ENCODE measurements at regions not wholly inside any gene's neighbourhood (a gene's known extent, or its start where the extent isn't known, plus 50 kb on each side); places are given as distances from the start of the nearest gene placed in this dataset.

DNA sequence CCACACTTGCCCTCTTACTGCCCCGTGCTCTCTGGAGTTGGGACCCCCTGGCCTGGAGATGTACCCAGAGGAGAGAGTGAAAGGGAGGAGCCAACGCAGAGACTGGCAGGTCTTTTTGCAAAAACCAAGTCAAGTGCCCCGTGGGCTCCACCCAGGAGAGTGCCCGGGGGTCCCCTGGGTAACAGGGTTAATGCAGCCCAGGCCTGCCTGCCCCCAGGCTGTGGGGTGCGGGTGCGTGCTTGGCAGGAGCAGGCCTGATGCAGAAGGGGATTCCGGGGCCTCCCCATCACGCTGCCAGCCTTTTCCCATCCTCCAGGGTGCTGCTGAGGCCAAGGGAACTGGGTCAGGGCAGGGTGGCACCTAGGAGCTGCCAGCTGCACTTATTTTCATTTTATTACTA, 184.4 kb downstream of the ERMARD start:
- 78% methylated on average over 8 of the region's 8 CpGs for WGBS
- Histone ChIP-seq H3K9ac (ENCODE audit: low read length) (no peak overlapping the region), H3K36me3 (ENCODE audit: control insufficient read depth in 1 of 2, insufficient read depth in 2 of 2, low read depth in 1 of 2, low read length in 2 of 2) (no peaks in the 10 kb centered on the region), H3K4me1 (ENCODE audit: control insufficient read depth, insufficient read depth, low read depth, low read length) (peaks cover 10% of the 10 kb centered on the region), H3K14ac (ENCODE audit: low read length in 2 of 2) (no peak overlapping the region), H2BK5ac (ENCODE audit: low read depth, low read length, poor library complexity, severe bottlenecking) (no peak overlapping the region), H3K4me3 (ENCODE audit: insufficient read depth in 1 of 2, low read depth in 1 of 2, low read length in 2 of 2) (no peak overlapping the region), H4K91ac (ENCODE audit: low read length) (no peak overlapping the region), H2AFZ (ENCODE audit: low read depth, low read length) (no peak overlapping the region), H3K4ac (ENCODE audit: low read depth in 1 of 2, low read length in 2 of 2) (no peak overlapping the region), H3K79me1 (replicated peaks; ENCODE audit: low read length, poor library complexity, severe bottlenecking) (no peaks in the 10 kb centered on the region), H3K9me3 (ENCODE audit: control insufficient read depth, low read length) (no peaks in the 10 kb centered on the region), H3K18ac (ENCODE audit: low read depth in 1 of 2, low read length in 2 of 2) (no peak overlapping the region), H2BK12ac (ENCODE audit: low read length in 2 of 2) (no peak overlapping the region), H3K27ac (ENCODE audit: low read length, poor library complexity, severe bottlenecking) (no peak overlapping the region), H2AK5ac (ENCODE audit: low read length, severe bottlenecking) (no peak overlapping the region), H2BK120ac (ENCODE audit: low read depth, low read length) (no peak overlapping the region), H4K8ac (ENCODE audit: low read length) (no peak overlapping the region), H2BK15ac (ENCODE audit: low read depth, poor library complexity, severe bottlenecking) (no peak overlapping the region), H3K4me2 (ENCODE audit: low read length, poor library complexity, severe bottlenecking) (no peak overlapping the region), H3K23ac (ENCODE audit: low read length in 2 of 2) (no peak overlapping the region), H3K27me3 (ENCODE audit: control insufficient read depth in 1 of 2, insufficient read depth in 1 of 2, low read length in 2 of 2) (peaks cover 21 to 28% of the 10 kb centered on the region in 2 experiments)
- DNase-seq, result no peak

GRCh38 chr6:169935348-169935718, 183.9 kb downstream of the ERMARD start:
- Histone ChIP-seq H3K4me2 (ENCODE audit: low read length, poor library complexity, severe bottlenecking) (no peak overlapping the region), H4K8ac (ENCODE audit: low read length) (no peak overlapping the region), H4K91ac (ENCODE audit: low read length) (no peak overlapping the region), H3K4me1 (ENCODE audit: control insufficient read depth, insufficient read depth, low read depth, low read length) (peaks cover 10% of the 10 kb centered on the region), H3K36me3 (ENCODE audit: control insufficient read depth in 1 of 2, insufficient read depth in 2 of 2, low read depth in 1 of 2, low read length in 2 of 2) (no peaks in the 10 kb centered on the region), H2BK15ac (ENCODE audit: low read depth, poor library complexity, severe bottlenecking) (no peak overlapping the region), H3K9ac (ENCODE audit: low read length) (no peak overlapping the region), H3K27me3 (ENCODE audit: control insufficient read depth in 1 of 2, insufficient read depth in 1 of 2, low read length in 2 of 2) (peaks cover 16 to 25% of the 10 kb centered on the region in 2 experiments), H3K4me3 (ENCODE audit: insufficient read depth in 1 of 2, low read depth in 1 of 2, low read length in 2 of 2) (no peak overlapping the region), H3K14ac (ENCODE audit: low read length in 2 of 2) (no peak overlapping the region), H3K9me3 (ENCODE audit: control insufficient read depth, low read length) (no peaks in the 10 kb centered on the region), H3K27ac (ENCODE audit: low read length, poor library complexity, severe bottlenecking) (no peak overlapping the region), H2BK5ac (ENCODE audit: low read depth, low read length, poor library complexity, severe bottlenecking) (no peak overlapping the region), H3K79me1 (replicated peaks; ENCODE audit: low read length, poor library complexity, severe bottlenecking) (no peaks in the 10 kb centered on the region), H3K18ac (ENCODE audit: low read depth in 1 of 2, low read length in 2 of 2) (no peak overlapping the region), H2BK120ac (ENCODE audit: low read depth, low read length) (no peak overlapping the region), H2AFZ (ENCODE audit: low read depth, low read length) (no peak overlapping the region), H2AK5ac (ENCODE audit: low read length, severe bottlenecking) (no peak overlapping the region), H3K23ac (ENCODE audit: low read length in 2 of 2) (no peak overlapping the region), H3K4ac (ENCODE audit: low read depth in 1 of 2, low read length in 2 of 2) (no peak overlapping the region), H2BK12ac (ENCODE audit: low read length in 2 of 2) (no peak overlapping the region)
- DNase-seq, result no peak
- WGBS, result 61% methylated on average over 14 of the region's 14 CpGs

DNA sequence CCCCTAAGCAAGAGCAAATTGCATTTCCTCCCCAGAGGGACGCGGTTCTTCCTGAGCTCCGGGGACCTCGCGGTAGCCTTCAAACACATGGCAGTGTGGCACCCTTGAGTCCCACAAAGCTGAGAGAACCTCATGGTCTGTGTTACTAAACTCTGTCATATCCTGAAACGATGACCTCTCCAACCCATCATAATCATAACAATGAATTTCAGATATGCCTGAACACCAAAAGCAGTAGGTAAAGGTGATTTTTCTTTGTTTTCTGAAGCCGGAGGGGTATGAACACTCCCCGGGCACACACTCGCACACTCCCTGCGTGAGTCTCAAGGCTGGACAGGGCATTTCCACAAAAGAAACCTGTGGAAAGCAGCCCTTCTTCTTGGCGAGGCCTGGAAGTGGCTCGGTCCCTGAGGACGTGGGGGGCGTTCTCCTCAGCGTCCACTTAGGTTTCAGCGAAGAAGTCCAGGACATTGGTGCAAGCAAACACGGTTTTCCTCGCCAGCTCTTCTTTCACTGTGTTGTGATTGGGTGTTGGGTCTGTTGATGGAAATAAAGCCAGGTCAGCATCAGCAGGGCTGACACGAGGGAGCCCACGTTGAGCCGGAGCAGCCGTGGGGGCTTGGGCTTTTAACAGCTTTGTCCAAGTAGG, 183.4 kb downstream of the ERMARD start:
- Histone ChIP-seq H3K4me3 (ENCODE audit: insufficient read depth in 1 of 2, low read depth in 1 of 2, low read length in 2 of 2) (no peak overlapping the region), H3K36me3 (ENCODE audit: control insufficient read depth in 1 of 2, insufficient read depth in 2 of 2, low read depth in 1 of 2, low read length in 2 of 2) (no peaks in the 10 kb centered on the region), H3K9me3 (ENCODE audit: control insufficient read depth, low read length) (no peaks in the 10 kb centered on the region), H2BK12ac (ENCODE audit: low read length in 2 of 2) (no peak overlapping the region), H4K91ac (ENCODE audit: low read length) (no peak overlapping the region), H3K18ac (ENCODE audit: low read depth in 1 of 2, low read length in 2 of 2) (no peak overlapping the region), H2BK120ac (ENCODE audit: low read depth, low read length) (no peak overlapping the region), H3K4me2 (ENCODE audit: low read length, poor library complexity, severe bottlenecking) (no peak overlapping the region), H3K27me3 (ENCODE audit: control insufficient read depth in 1 of 2, insufficient read depth in 1 of 2, low read length in 2 of 2) (peaks cover 11 to 25% of the 10 kb centered on the region in 2 experiments), H3K27ac (ENCODE audit: low read length, poor library complexity, severe bottlenecking) (no peak overlapping the region), H2BK5ac (ENCODE audit: low read depth, low read length, poor library complexity, severe bottlenecking) (no peak overlapping the region), H3K4ac (ENCODE audit: low read depth in 1 of 2, low read length in 2 of 2) (no peak overlapping the region), H3K14ac (ENCODE audit: low read length in 2 of 2) (no peak overlapping the region), H3K4me1 (ENCODE audit: control insufficient read depth, insufficient read depth, low read depth, low read length) (peaks cover 10% of the 10 kb centered on the region), H2AFZ (ENCODE audit: low read depth, low read length) (no peak overlapping the region), H2AK5ac (ENCODE audit: low read length, severe bottlenecking) (no peak overlapping the region), H4K8ac (ENCODE audit: low read length) (no peak overlapping the region), H3K79me1 (replicated peaks; ENCODE audit: low read length, poor library complexity, severe bottlenecking) (no peaks in the 10 kb centered on the region), H3K23ac (ENCODE audit: low read length in 2 of 2) (no peak overlapping the region), H3K9ac (ENCODE audit: low read length) (no peak overlapping the region), H2BK15ac (ENCODE audit: low read depth, poor library complexity, severe bottlenecking) (no peak overlapping the region)
- 92% methylated on average over 22 of the region's 22 CpGs for WGBS
- no peak for DNase-seq

- Histone ChIP-seq H2AFZ (ENCODE audit: low read depth, low read length) (no peak overlapping the region), H3K79me1 (replicated peaks; ENCODE audit: low read length, poor library complexity, severe bottlenecking) (no peaks in the 10 kb centered on the region), H3K4me2 (ENCODE audit: low read length, poor library complexity, severe bottlenecking) (no peak overlapping the region), H3K27me3 (ENCODE audit: control insufficient read depth in 1 of 2, insufficient read depth in 1 of 2, low read length in 2 of 2) (peaks cover 6 to 18% of the 10 kb centered on the region in 2 experiments), H2BK120ac (ENCODE audit: low read depth, low read length) (no peak overlapping the region), H3K4ac (ENCODE audit: low read depth in 1 of 2, low read length in 2 of 2) (no peak overlapping the region), H3K9me3 (ENCODE audit: control insufficient read depth, low read length) (peaks cover 4% of the 10 kb centered on the region), H3K14ac (ENCODE audit: low read length in 2 of 2) (no peak overlapping the region), H4K8ac (ENCODE audit: low read length) (no peak overlapping the region), H3K23ac (ENCODE audit: low read length in 2 of 2) (no peak overlapping the region), H3K4me3 (ENCODE audit: insufficient read depth in 1 of 2, low read depth in 1 of 2, low read length in 2 of 2) (no peak overlapping the region), H2BK5ac (ENCODE audit: low read depth, low read length, poor library complexity, severe bottlenecking) (no peak overlapping the region), H3K9ac (ENCODE audit: low read length) (no peak overlapping the region), H2BK15ac (ENCODE audit: low read depth, poor library complexity, severe bottlenecking) (no peak overlapping the region), H4K91ac (ENCODE audit: low read length) (no peak overlapping the region), H3K18ac (ENCODE audit: low read depth in 1 of 2, low read length in 2 of 2) (no peak overlapping the region), H3K36me3 (ENCODE audit: control insufficient read depth in 1 of 2, insufficient read depth in 2 of 2, low read depth in 1 of 2, low read length in 2 of 2) (no peaks in the 10 kb centered on the region), H2BK12ac (ENCODE audit: low read length in 2 of 2) (no peak overlapping the region), H3K4me1 (ENCODE audit: control insufficient read depth, insufficient read depth, low read depth, low read length) (peaks cover 10% of the 10 kb centered on the region), H2AK5ac (ENCODE audit: low read length, severe bottlenecking) (no peak overlapping the region), H3K27ac (ENCODE audit: low read length, poor library complexity, severe bottlenecking) (no peak overlapping the region)
- 91% methylated on average over 37 of the region's 37 CpGs for WGBS
- DNase-seq, result no peak
Observed at GRCh38 chr6:169933839-169934698, 182.6 kb downstream of the ERMARD start.

Measured in mesenchymal stem cell (in vitro differentiated cells and primary cell).